Breast epithelium (tissue), 4 donors: ENCODE measurements at regions not wholly inside any gene's neighbourhood (a gene's known extent, or its start where the extent isn't known, plus 50 kb on each side); places are given as distances from the start of the nearest gene placed in this dataset.

ENCODE experiments used
- DNase-seq, 2 donors: peaks; one replicate each; pipeline ENCODE4 v3.0.0-alpha.2; 2019; ENCODE audit warnings: low spot score in 2 of 2
- H3K27ac ChIP-seq, 2 donors: fragments of 200-600 bp; sonication (generic) in 1 of 2; one replicate each; pipeline ENCODE4 v1.5.1; 2016 to 2019; ENCODE audit warnings: mild to moderate bottlenecking in 1 of 2
- H3K27me3 ChIP-seq, 2 donors: fragments of 200-600 bp; sonication (generic) in 1 of 2; one replicate each; pipeline versions ENCODE4 v1.5.1 to v1.6.0; 2017 to 2019; ENCODE audit warnings: control low read depth in 1 of 2, mild to moderate bottlenecking in 1 of 2
- H3K36me3 ChIP-seq: fragments of 200-600 bp; one replicate; pipeline ENCODE4 v1.5.1; 2019
- H3K4me1 ChIP-seq, 2 donors: fragments of 200-600 bp; sonication (generic); one replicate each; pipeline ENCODE4 v1.5.1; 2016 to 2019; ENCODE audit warnings: control low read depth in 1 of 2
- H3K4me3 ChIP-seq, 3 donors: fragments of 200-600 bp; sonication (generic); 1 replicate in 2 of 3; 2 replicates in 1 of 3; pipeline ENCODE4 v1.5.1; 2016 to 2019; ENCODE audit warnings: mild to moderate bottlenecking in 3 of 3, moderate library complexity in 2 of 3
- H3K9me3 ChIP-seq, 2 donors: fragments of 200-600 bp; sonication (generic) in 1 of 2; one replicate each; pipeline ENCODE4 v1.5.1; 2016 to 2019; ENCODE audit warnings: control low read depth in 1 of 2
- POLR2A ChIP-seq: fragments of 450-650 bp; IDR thresholded peaks from one replicate; pipeline ENCODE4 v1.6.1; 2016; ENCODE audit warnings: antibody characterized with exemption, mild to moderate bottlenecking, moderate library complexity
- POLR2AphosphoS5 ChIP-seq, 3 donors: sonication (generic); formaldehyde crosslinking; IDR thresholded peaks; one replicate each; pipeline ENCODE4 v1.6.1; 2017; ENCODE audit warnings: antibody characterized with exemption in 3 of 3
- intact Hi-C: fragments of 100-400 bp; cut with DNase I; formaldehyde crosslinking; loops from one replicate; pipeline ENCODE4 v1.15.1; 2023; ENCODE audit warnings: low total_unique reads
- TF ChIP-seq, protein P1 (sequence below), 3 donors: fragments of 450-650 bp; IDR thresholded peaks; one replicate each; pipeline ENCODE4 v1.5.1; 2016 to 2017; ENCODE audit warnings: antibody characterized with exemption in 3 of 3, mild to moderate bottlenecking in 3 of 3, moderate library complexity in 3 of 3

DNA sequence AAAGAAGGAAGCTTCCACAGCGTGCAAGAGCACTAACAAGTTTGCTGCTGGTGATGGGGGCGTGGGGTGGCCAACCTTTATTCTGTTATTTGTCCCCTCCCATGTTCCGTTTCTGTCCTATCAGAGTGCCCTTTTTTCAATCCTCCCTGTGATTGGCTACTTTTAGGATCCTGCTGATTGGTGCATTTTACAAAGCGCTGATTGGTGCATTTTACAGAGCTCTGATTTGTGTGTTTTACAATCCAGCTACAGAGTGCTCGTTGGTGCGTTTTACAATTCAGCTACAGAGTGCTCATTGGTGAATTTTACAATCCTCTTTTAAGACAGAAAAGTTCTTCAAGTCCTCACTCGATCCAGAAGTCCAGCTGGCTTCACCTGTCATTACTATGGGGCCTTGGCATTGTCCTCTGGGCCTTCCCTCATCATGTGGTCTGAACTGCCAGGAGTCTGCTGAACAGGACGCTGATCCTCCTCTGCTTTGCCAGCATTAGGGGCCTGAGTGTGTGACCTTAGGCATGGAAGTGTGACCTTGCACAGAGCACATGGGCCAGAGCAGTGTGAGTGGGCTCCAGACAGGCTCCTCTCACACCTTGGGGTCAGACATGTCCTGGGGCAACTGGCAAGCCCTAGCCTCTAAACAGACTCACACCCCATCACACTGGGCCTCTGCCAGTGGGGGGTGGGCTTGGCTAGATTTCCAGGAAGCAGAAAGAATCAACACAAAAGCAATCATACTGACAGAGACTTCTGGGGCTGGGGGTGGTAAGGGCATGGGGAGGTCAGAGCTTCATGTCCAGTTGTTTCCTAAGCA lies 167.4 kb downstream of the PTPN20 start:
- TF ChIP-seq, protein P1, sequence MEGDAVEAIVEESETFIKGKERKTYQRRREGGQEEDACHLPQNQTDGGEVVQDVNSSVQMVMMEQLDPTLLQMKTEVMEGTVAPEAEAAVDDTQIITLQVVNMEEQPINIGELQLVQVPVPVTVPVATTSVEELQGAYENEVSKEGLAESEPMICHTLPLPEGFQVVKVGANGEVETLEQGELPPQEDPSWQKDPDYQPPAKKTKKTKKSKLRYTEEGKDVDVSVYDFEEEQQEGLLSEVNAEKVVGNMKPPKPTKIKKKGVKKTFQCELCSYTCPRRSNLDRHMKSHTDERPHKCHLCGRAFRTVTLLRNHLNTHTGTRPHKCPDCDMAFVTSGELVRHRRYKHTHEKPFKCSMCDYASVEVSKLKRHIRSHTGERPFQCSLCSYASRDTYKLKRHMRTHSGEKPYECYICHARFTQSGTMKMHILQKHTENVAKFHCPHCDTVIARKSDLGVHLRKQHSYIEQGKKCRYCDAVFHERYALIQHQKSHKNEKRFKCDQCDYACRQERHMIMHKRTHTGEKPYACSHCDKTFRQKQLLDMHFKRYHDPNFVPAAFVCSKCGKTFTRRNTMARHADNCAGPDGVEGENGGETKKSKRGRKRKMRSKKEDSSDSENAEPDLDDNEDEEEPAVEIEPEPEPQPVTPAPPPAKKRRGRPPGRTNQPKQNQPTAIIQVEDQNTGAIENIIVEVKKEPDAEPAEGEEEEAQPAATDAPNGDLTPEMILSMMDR (IDR thresholded peaks at IDR 0.05), result no peak
- TF ChIP-seq POLR2AphosphoS5 (IDR thresholded peaks at IDR 0.05), result no peak
- TF ChIP-seq POLR2A, result no peak
- H3K9me3 ChIP-seq, result no peaks in the 10 kb centered on the region
- no peak overlapping the region for H3K27ac ChIP-seq
- H3K4me3 ChIP-seq, result no peak overlapping the region
- H3K27me3 ChIP-seq, result no peaks in the 10 kb centered on the region
- intact Hi-C loops, result no loop called here
- H3K4me1 ChIP-seq, result no peaks in the 10 kb centered on the region
- no peaks in the 10 kb centered on the region for H3K36me3 ChIP-seq
- no peak for DNase-seq

DNA sequence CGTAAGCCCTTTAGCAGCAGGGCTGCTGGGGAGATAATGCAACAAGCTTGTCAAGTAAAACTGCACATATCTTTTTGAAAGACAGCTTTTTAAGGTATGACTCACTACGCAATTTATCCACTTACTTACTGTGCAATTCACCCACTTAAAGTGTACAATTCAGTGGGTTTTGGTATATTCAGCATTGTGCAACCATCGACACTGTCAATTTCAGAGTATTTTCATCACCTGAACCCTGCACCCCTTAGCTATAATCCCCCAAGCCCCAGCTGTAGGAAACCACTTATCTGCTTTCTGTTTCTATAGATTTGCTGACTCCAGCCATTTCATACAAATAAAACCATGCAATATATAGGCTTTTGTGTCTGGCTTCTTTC lies 168.0 kb downstream of the PTPN20 start:
- TF ChIP-seq POLR2AphosphoS5 (IDR thresholded peaks at IDR 0.05), result no peak
- TF ChIP-seq POLR2A, result no peak
- TF ChIP-seq, protein P1 (IDR thresholded peaks at IDR 0.05), result no peak
- H3K4me3 ChIP-seq, result no peak overlapping the region
- H3K9me3 ChIP-seq, result no peaks in the 10 kb centered on the region
- intact Hi-C loops, result no loop called here
- no peaks in the 10 kb centered on the region for H3K27me3 ChIP-seq
- no peaks in the 10 kb centered on the region for H3K4me1 ChIP-seq
- no peak overlapping the region for H3K27ac ChIP-seq
- DNase-seq, result no peak
- no peaks in the 10 kb centered on the region for H3K36me3 ChIP-seq

DNA sequence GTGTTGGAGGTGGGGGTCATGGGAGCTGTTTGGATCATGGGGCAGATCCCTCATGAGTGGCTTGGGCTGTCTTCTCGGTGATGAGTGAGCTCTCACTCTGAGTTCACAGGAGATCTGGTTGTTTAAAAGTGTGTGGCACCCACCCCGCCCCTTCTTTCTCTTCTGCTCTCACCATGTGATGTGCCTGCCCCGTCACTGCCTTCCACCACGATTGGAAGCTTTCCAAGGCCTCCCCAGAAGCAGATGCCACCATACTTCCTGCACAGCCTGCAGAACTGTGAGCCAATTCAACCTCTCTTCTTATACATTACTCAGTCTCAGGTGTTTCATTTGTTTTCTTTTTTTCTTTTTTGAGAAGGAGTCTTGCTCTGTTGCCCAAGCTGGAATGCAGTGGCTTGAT lies 170.0 kb downstream of the PTPN20 start:
- TF ChIP-seq POLR2AphosphoS5 (IDR thresholded peaks at IDR 0.05), result no peak
- TF ChIP-seq POLR2A, result no peak
- TF ChIP-seq, protein P1 (IDR thresholded peaks at IDR 0.05), result no peak
- intact Hi-C loops, result no loop called here
- no peaks in the 10 kb centered on the region for H3K27me3 ChIP-seq
- H3K36me3 ChIP-seq, result no peaks in the 10 kb centered on the region
- H3K27ac ChIP-seq, result no peak overlapping the region
- H3K4me3 ChIP-seq, result no peak overlapping the region
- H3K4me1 ChIP-seq, result no peaks in the 10 kb centered on the region
- DNase-seq, result no peak
- no peaks in the 10 kb centered on the region for H3K9me3 ChIP-seq

DNA sequence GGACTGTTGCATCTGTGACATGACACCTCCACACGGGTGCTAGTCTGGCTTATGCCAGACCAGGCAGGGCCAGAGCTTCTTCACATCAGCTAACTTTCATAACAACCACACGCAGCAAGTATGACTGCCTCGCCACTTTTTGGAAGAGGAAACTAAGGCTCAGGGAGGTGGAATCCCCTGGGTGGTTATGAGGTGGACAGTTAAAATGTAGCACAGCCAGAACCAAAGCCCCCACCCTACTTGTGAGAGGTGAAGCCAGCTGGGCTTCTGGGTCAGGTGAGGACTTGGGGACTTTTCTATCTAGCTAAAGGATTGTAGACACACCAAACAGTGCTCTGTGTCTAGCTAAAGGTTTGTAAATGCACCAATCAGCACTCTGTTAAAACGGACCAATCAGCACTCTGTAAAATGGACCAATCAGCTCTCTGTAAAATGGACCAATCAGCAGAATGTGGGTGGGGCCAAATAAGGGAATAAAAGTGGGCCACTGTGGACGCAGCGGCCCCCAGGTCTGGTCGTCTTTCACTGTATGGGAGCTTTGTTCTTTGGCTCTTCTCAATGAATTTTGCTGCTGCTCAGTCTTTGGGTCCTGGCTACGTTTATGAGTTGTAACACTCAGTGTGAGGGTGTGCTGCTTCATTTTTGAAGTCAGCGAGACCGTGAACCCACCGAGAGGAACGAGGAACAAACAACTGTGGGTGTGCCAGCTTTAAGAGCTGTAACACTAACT lies 171.0 kb downstream of the PTPN20 start:
- no peaks in the 10 kb centered on the region for H3K36me3 ChIP-seq
- no peaks in the 10 kb centered on the region for H3K27me3 ChIP-seq
- DNase-seq, result no peak
- no peak overlapping the region for H3K4me3 ChIP-seq
- TF ChIP-seq POLR2AphosphoS5 (IDR thresholded peaks at IDR 0.05), result no peak
- TF ChIP-seq, protein P1 (IDR thresholded peaks at IDR 0.05), result no peak
- TF ChIP-seq POLR2A, result no peak
- H3K9me3 ChIP-seq, result no peaks in the 10 kb centered on the region
- intact Hi-C loops, result no loop called here
- H3K27ac ChIP-seq, result no peak overlapping the region
- H3K4me1 ChIP-seq, result no peaks in the 10 kb centered on the region

DNA sequence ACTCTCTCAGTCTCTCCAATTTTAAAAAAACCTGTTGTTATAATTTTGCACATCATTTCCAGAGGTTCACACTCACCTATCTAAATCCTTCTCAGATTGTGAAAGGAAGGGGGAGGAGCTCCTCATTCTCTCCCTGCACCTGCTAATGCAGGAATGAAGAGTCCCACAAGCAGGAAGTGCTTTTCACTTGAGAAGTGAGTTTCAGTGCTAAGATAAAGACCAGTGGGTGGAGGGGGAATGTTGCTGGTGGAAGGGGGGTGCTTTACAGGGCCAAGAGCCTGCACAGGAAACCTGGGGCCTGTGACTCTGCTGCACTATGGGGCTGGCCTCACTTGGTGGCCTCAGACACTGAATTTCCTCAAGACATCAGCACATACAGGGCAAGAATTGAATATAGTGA lies 176.4 kb downstream of the PTPN20 start:
- H3K36me3 ChIP-seq, result no peaks in the 10 kb centered on the region
- H3K4me3 ChIP-seq, result no peak overlapping the region
- H3K27me3 ChIP-seq, result no peaks in the 10 kb centered on the region
- no peak overlapping the region for H3K27ac ChIP-seq
- no peak for DNase-seq
- intact Hi-C loops, result no loop called here
- TF ChIP-seq, protein P1 (IDR thresholded peaks at IDR 0.05), result no peak
- TF ChIP-seq POLR2A (no peak), POLR2AphosphoS5 (IDR thresholded peaks at IDR 0.05) (no peak)
- no peaks in the 10 kb centered on the region for H3K9me3 ChIP-seq
- no peaks in the 10 kb centered on the region for H3K4me1 ChIP-seq
